ENCODE measurements at regions not wholly inside any gene's neighbourhood (a gene's known extent, or its start where the extent isn't known, plus 50 kb on each side); places are given as distances from the start of the nearest gene placed in this dataset.

DNA sequence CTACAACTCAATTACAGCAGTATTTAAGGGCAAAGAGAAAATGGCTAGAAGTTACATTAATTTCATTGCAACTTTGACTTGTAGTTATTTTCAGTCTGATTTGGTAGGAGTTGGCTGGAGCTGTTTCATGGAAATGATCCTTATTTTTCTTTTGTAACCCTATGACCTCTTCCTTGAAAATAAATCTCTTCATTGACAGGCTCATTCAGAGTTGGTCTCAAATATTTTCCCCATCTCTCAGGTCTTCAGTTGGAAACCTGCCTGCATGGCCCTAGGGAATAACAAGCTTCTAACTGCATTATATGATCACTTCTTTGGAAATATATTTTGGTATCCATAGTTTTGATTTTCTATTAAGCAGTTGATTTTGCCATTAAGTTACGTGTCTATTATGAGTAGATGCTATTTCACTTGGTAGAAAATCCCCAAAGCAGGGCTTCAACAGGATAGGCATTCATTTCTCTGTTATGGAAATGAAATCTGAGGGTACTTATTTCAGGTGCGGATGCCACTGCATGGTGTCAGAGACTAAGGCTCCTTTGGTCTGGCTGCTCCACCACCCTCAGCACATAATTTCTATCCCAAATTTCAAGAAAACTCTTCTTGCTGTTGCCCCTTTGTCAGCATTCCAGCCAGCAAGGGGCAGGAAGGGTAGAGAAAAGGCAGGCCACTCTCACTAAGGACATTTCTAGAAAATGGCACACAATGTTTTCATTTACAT is 502.5 kb downstream of the SPRY1 start:
- DNase-seq: no peak

DNA sequence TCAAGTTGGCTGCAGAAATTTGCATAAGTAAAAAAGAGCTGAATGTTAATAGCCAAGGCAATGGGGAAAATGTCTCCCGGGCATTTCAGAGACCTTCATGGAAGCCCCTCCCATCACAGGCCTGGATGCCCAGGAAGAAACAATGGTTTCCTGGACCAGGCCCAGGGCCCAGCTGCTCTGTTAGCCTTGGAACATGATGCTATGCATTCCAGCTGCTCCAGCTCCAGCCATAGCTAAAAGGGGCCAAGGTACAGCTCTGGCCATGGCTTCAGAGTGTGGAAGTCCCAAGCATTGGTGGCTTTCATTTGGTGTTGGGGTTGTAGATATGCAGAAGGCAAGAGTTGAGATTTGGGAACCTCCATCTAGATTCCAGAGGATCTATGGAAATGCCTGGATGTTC is 508.3 kb downstream of the SPRY1 start:
- no peak for DNase-seq

DNA sequence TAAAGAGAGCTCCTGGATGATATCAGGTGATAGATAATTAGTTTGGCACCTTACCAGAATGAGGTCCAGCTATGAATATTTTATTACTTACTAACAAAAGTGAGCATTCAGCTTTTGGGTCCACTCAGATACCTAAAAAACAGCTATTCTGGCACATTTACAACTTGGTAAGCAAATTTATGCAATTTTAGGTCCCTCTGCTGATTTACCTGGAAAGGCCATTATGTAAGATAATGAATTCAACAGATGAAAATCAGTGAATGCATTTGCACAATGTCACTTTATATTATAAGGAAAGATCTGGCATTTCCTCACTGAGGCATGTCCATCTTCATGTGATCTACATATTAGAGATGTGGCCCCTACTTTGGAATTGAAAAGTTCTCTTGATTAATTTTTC is 517.0 kb downstream of the SPRY1 start:
- DNase-seq: no peak

DNA sequence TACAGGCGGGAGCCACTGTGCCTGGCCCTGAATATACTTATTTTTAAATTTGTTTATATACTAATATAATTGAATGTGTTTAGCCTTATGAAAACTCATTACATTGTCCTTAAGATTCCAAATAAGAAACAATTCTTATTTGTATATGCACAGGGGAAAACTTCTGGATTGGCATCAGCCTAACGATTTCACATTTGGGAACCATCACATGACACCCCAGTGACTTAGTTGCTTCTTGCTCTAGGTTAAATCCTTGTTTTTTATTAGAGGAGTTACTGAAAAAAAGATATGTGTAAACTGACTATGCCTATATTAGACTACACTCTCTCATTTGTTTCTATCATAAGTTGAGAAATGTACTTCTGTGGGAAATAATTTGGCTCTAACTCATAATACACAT is 520.2 kb downstream of the SPRY1 start:
- DNase-seq: no peak

DNA sequence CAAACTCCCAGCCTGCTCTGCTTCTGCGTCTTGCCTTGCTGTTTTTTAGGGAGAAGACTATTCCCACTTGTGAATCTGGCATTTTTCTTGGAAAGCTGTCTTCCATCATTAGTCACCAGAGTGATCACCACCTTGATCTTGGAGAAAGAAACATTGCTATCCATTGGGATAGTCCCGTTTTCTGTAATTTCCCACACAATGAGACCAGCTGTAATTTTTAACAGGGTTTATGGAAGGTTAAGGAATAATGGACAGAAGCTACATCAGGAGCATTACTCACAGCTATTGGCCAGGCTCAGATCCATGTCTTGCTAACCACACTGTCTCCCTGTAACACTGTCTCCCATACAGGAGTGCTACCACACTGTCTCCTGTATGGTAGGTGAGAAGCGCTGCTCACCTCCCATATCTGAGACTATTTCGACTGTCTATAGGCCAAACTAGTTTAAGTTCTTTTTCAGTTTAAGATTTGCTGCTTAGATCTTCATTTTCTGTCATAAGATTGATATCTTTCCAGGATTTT is 523.0 kb downstream of the SPRY1 start:
- DNase-seq: no peak

DNA sequence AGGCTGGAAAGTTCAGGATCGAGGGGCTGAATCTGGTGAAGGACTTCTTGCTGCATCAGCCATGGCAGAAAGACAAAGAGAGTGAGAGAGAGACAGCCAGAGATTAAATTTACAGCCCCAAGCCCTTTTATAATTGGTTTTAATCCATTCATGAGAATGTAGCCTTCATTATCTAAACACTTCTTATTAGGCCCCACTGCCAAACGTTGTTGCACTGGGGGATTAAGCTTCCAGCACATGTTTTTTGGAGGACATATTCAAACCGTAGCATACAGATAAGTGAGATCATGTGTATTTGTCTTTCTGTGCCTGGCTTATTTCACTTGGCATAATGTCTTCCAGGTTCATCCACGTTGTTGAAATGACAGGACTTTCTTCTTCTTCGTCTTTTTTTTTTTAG is 524.7 kb downstream of the SPRY1 start:
- DNase-seq: no peak

DNA sequence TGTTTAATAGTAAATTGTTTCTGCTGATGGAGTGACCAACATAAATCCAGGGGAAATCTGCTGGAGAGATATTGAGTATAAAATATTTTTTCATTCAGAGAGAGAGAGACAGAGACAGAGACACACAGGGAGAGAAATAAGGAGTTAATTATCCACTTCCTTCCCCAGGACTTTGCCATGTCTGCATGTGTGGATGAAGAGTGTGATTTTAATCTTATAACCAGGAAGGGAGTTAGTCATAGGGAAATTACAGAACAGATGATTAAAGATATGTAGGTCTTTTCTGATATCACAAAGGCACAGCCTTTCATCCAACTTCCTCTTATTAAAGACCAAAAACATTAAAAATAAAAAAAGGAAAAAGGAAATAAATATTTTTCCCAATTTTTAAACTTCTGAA is 526.3 kb downstream of the SPRY1 start:
- no peak for DNase-seq

DNA sequence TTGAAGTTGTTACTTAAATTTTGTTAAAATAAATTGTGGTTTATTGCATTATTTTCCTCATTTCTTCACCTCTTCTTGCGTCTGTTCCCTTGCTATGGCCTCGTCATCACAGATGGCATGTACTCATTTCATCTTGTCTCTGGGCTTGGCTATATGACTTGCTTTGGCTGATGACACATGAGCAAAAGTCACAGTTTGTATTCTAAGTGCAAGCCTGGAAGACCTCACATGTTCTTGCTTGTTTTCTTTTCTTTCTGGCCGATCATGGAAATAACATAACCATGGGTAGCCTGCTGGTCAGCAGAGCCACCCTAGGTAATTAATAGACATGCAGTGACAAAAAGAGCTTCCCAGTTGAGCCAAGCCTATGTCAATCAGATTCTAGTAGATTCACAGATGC is 527.9 kb downstream of the SPRY1 start:
- no peak for DNase-seq

DNA sequence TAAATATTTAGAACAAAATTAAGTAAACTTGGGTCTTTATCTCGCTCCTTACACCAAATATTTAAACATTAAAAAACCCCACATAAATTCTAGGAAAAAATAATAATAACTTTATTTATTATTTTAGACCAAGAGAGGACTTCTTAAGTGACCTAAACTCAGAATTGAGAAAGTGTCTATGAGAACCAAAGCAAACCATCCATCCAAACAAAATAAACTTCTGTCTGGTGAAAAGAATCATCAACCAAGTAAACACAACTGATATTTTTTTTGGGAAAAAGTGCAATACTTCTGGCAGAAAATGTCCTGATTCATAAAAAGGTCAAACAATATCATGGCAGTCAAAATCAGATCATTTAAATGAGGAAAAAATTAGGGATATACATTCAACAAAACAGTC is 533.0 kb downstream of the SPRY1 start:
- DNase-seq: no peak

DNA sequence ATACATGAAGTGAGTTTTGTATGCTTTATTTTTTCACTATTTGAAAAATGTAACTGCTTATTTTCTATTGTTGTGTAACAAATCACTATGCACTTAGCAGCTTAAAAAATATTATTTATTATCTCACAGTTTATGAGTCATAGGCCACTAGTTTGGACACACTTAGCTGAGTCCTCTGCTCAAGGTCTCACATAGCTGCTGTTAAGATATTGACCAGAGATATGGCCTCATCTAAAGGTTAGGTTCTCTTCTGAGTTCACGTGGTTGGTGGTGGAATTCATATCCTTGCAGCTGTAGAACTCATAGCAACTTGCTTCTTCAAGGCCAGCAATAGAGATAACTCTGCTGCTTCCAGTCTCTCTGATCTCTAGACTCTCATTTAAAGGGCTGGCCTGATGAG is 534.4 kb downstream of the SPRY1 start:
- no peak for DNase-seq

DNA sequence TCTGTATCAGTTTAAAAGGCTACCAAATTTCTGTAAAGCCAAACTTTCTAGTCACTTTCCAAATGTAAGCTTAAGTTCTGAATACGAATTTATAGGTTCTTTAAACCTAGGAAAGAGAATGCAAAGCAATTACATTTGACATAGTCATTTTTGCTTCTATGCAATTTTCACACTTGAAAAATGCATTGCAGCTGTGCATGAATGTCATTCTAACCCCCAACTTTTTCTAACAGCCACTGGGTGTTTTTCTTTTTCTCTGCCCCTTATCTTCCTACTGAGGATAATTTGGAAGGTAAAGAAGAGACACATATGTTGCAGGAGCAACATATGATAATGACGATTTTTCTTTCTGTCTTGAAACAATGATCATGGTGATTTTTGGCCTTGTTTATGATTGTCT is 537.5 kb downstream of the SPRY1 start:
- no peak for DNase-seq

DNA sequence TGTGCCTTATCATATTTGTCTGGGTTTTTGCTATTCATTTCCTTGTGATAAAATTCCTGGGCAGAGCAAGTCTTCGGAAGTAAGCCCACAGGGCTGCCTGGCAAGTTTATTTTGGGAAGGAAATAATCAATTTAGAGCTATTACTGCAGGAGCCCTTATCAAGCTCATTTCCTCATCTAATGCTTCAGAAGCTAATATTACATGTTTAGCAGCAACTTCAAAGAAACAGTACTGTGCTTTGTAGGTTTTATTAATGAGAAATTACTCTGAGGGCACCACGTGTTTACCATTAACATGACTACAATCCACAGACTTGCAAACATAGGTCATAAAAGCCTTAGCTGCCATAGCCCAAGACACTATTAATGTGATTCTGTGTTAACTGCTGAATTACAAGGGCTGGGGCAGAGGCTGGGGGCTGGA is 540.0 kb downstream of the SPRY1 start:
- no peak for DNase-seq

DNA sequence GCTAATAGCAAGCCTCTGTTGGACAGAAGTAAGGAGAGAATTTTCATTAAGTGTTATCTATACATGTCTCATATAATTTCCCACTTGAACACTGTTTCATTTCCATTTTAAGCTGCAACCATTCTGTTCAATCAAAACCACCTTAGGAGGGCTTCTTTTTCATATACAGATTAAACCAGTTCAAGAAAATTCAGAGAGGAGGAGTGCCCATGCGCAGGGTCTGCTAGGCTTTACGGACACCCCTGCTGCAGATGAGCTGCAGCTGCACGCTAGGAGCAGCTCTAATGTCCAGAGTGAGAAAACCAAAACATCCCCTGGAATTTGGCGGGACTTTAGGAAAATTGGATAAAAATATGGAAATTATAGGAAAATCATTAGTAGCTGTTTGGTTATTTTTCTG is 541.0 kb downstream of the SPRY1 start:
- DNase-seq: no peak

DNA sequence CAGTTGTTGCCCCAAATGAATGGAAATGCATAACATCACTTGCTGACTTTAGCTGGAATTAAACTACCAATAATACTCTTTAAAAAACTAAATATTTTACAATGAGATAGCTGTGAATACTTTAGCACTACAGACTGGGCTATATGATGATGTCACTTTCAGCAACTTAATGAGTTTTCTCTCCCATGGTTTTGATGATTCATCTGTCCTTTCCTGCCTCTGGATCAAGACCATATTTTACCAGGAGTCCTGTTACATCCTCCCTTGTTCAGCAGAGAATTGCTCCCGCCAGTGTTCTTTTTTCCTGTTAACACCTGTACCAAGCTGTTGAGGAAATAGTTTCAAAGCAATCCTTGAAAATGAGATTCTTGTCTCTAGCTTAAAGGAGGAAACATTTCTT is 543.0 kb downstream of the SPRY1 start:
- DNase-seq: no peak

DNA sequence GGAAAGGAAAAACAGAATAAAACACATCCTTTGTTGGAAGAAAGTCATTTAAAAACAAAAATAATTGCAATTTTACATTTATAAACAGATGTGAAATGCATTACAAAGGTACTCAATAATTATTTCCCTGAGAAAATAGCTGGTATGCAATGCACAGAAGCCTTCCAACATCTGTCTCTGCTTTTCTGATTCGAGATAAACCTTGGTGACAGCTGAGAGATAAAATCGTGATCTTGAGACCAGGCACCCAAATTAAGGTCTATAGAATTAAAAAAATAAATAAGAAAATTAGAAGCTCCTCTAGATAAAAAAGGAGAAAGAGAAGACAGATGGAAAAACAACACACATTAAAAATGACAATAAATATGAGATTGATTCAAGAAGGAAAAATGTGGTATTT is 544.0 kb downstream of the SPRY1 start:
- no peak for DNase-seq

DNA sequence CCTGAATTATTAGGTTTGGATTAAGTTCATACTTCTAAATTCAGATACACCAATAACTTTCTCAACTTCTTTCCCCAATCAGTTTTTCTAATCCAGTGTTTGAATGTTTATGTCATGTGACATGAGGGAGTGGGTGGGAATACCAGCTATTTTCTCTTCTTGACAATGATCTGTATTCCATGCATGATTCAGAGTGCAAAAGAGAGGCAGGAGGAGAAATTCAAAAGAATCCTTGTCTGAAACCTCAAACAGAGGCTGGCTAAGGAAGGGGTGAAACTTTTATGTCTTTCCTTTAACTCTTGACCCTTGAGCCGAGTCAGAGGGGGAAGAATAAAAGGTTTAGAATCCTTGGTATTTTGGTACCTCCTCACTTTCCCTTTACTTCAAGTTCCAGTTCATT is 544.7 kb downstream of the SPRY1 start:
- no peak for DNase-seq

DNA sequence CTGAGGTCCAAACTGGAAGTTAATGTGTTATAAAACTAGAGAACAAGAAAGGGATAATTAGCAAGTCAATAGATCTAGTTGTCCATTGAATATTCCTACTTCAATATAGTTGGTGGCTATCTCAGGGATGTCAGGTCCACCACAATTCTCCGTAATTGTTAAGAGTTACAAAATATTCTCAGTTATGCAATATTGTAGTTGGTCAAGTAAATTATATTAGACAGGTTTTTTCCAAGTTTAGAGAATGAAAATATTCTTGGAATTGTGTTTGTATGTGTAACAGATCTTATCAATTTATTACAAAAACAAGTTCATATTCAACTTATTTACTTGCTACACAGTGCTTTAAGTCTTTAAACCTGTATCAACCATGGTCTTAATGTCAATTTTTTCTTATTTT is 547.4 kb downstream of the SPRY1 start:
- DNase-seq: no peak

DNA sequence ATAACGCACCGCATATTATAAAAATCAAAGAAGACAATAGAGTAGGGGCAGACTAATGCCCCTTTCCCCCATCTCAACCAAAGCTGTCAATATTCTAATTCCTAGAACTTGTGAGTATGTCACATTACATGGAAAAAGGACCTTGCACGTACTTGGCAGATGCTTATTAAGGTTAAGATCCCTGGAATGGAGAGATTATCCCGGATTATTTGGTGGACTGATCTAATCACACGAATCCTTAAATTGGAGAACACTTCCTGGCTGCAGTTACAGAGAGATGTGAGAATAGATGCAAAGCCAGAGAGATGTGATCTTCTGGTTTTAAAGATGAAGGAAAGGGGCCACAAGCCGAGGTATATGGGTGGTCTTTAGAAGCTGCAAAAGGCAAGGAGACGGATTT is 548.7 kb downstream of the SPRY1 start:
- no peak for DNase-seq

DNA sequence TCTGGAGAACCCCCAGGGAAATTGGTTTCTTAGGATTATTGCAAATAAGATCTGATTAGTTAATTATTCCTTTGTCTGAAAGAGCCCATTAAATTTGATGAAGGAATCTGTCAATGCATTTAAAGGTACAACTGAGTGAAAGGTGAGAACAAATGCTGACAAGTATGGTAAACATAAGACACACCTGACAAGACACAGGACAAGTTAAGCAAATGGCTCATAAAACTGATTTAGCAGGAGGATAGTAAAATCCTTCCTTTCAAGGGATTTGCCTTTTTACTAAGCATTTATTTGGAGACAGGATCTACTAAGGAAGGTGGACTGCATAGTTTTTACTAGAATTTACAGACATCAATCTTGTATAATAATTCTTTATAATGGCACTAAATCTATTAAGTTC is 553.9 kb downstream of the SPRY1 start:
- no peak for DNase-seq

DNA sequence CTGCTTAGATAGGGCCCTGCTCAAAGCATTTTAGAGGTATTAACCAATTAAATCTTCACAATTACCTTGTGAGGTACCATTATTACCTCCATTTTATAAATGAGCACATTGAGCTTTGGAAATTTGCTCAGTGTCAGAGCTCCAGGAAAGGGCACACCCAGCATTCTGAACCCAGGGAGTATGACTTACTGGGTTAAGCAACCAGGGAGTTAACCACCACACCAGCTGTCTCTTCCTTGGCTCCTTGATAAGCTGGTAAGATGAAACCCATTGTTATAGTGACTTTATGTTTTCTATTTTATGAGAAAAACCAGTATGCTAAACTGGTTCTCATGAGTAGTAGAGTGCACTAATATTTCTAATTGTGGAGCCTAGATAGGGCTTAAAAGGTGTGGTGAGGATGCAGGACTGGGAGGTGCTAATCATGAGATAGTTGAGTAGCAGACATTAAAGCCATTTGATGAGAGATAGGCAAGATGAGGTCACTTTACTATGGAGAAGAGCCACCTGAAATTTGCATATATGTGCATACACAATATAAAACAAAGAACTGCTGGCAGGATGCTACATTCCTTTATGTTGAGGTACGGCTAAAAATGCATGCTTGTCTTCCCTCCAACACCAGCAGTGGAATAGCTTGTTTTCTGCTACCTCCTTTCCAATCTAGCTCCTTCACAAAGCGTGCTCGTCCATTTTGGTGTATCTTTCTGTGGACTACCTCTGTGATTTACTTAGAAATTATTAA is 556.1 kb downstream of the SPRY1 start:
- DNase-seq: no peak

DNA sequence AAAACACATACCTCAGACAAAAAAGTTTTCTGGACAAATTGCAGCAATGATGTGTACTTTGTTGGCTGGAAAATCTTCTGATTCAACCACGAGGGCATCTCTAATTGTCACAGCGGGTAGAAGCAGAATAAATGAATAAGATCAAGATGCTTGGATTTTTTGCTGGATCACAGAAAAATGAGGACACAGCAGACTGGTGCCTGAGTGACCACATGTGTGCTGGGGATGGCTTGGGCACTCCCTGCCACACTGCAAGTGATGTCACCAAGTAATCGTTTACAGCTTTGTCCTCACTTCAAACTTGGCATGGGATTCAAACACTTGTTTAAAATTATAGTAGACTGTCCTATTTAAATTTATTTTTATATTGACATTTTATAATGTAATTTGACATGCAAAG is 557.0 kb downstream of the SPRY1 start:
- no peak for DNase-seq

DNA sequence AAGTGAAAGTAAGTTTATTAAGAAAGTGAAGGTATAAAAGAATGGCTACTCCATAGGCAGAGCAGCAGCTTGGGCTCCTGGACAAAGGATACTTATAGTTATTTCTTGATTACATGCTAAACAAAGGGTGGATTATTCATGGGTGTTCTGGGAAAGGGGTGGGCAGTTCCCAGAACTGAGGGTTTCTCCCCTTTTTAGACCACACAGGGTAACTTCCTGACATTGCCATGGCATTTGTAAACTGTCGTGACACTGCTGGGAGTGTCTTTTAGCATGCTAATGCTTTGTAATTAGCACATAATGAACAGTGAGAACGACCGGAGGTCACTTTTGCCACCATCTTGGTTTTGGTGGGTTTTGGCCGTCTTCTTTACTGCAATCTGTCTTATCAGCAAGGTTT is 557.6 kb downstream of the SPRY1 start:
- no peak for DNase-seq

DNA sequence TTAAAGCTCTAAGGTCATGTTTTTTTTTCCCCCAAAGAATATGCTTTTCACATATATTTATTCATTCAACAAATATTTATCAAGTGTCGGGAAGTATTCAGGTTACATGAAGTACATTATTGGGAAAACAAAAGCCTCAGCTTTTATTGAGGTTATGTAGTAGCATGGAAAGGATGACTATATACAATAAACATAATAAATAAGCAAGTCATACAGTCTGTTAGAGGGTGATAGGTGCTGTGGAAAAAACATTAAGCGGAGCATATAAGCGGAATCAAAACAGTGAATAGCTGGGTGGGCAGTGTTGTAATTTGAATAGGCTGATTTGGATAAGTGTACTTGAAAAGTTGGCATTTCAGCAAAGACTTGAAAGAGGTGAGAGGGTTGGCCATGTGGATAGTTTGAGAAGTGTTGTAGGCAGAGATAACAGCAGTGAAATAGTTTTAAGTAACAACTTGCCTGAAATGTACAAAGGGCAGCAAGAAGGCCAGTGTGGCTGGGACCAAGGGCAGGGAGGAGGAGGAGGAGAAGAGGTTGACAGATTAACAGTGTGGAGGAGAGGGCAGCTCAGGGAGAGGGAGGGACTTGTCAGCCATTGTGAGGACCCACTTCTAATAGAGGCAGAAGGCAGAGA is 558.7 kb downstream of the SPRY1 start:
- no peak for DNase-seq

DNA sequence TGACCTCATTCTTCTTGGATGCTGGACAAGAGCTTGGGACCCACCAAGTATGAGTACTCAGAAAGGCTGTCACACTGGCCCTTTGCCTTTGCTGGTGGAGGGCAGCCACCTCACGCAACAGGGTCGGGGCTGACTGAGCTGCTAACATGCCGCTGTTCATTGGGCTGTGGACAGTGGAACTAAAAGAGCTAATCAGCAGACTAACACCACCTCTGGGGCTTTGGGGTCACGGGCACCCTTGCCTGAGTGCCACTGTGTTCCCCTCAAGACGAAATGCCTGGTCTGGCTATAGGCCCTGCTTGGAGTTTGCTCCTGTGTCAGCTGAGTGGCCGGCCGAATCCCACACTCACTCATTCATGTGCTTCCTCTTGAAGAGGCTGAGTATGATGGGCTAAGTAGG is 559.6 kb downstream of the SPRY1 start:
- DNase-seq: no peak

Measured in NCI-H510A (cell line).